ENCODE measurements at regions not wholly inside any gene's neighbourhood (a gene's known extent, or its start where the extent isn't known, plus 50 kb on each side); places are given as distances from the start of the nearest gene placed in this dataset.

DNA sequence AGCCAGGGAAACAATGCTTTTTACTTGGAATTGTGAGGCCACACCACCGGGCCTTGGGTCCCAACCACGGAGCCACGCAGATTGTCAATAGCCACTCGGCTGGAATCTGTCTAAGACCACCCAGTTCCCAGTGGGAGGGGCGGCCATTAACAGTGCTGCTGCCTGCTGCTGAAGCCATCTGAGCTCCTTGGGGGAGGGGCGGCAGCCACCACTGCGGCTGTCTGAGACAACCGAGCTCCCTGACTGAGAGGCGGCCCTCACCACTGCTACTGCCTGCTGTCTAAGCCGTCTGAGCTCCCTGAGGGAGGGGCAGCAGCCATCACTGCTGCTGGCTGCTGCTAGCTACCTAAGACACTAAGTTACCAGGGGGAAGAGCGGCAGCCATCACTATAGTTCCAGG, 64.3 kb downstream of the DMRTA2 start:
- DNase-seq (ENCODE audit: low read depth in 6 of 9, low spot score in 9 of 9): no peak
- H3K4me1 ChIP-seq (ENCODE audit: control insufficient read depth in 2 of 2, insufficient read depth in 2 of 2, low read length in 2 of 2): no peaks in the 10 kb centered on the region
- H3K36me3 ChIP-seq (ENCODE audit: control insufficient read depth in 2 of 2, insufficient read depth in 2 of 2, low read length in 1 of 2): no peaks in the 10 kb centered on the region
- H3K27me3 ChIP-seq (ENCODE audit: control insufficient read depth in 2 of 2, insufficient read depth in 1 of 2, low read length in 1 of 2): no peaks in the 10 kb centered on the region
- no peak overlapping the region for H3K4me3 ChIP-seq (ENCODE audit: low read length in 2 of 2)
- no peak overlapping the region for H3K27ac ChIP-seq (ENCODE audit: low read depth in 1 of 2, low read length in 1 of 2)
- 92% methylated on average over 11 of the region's 11 CpGs for WGBS
- H3K9me3 ChIP-seq (ENCODE audit: control insufficient read depth in 2 of 2, insufficient read depth in 1 of 2, low read length in 1 of 2): no peaks in the 10 kb centered on the region

- H3K36me3 ChIP-seq (ENCODE audit: control insufficient read depth in 2 of 2, insufficient read depth in 2 of 2, low read length in 1 of 2): no peaks in the 10 kb centered on the region
- WGBS: 86% methylated on average over 6 of the region's 6 CpGs
- no peaks in the 10 kb centered on the region for H3K4me1 ChIP-seq (ENCODE audit: control insufficient read depth in 2 of 2, insufficient read depth in 2 of 2, low read length in 2 of 2)
- no peak overlapping the region for H3K4me3 ChIP-seq (ENCODE audit: low read length in 2 of 2)
- no peaks in the 10 kb centered on the region for H3K9me3 ChIP-seq (ENCODE audit: control insufficient read depth in 2 of 2, insufficient read depth in 1 of 2, low read length in 1 of 2)
- H3K27me3 ChIP-seq (ENCODE audit: control insufficient read depth in 2 of 2, insufficient read depth in 1 of 2, low read length in 1 of 2): no peaks in the 10 kb centered on the region
- no peak for DNase-seq (ENCODE audit: low read depth in 6 of 9, low spot score in 9 of 9)
- no peak overlapping the region for H3K27ac ChIP-seq (ENCODE audit: low read depth in 1 of 2, low read length in 1 of 2)
Measured at GRCh38 chr1:50357186-50357585, 66.1 kb downstream of the DMRTA2 start.

- no peak for DNase-seq (ENCODE audit: low read depth in 6 of 9, low spot score in 9 of 9)
- Histone ChIP-seq H3K36me3 (ENCODE audit: control insufficient read depth in 2 of 2, insufficient read depth in 2 of 2, low read length in 1 of 2) (no peaks in the 10 kb centered on the region), H3K27ac (ENCODE audit: low read depth in 1 of 2, low read length in 1 of 2) (no peak overlapping the region), H3K4me3 (ENCODE audit: low read length in 2 of 2) (no peak overlapping the region), H3K27me3 (ENCODE audit: control insufficient read depth in 2 of 2, insufficient read depth in 1 of 2, low read length in 1 of 2) (no peaks in the 10 kb centered on the region), H3K9me3 (ENCODE audit: control insufficient read depth in 2 of 2, insufficient read depth in 1 of 2, low read length in 1 of 2) (no peaks in the 10 kb centered on the region), H3K4me1 (ENCODE audit: control insufficient read depth in 2 of 2, insufficient read depth in 2 of 2, low read length in 2 of 2) (no peaks in the 10 kb centered on the region)
- 84% methylated on average over 4 of the region's 4 CpGs for WGBS
Measured at GRCh38 chr1:50354813-50355212, 68.4 kb downstream of the DMRTA2 start.

- no peaks in the 10 kb centered on the region for H3K27me3 ChIP-seq (ENCODE audit: control insufficient read depth in 2 of 2, insufficient read depth in 1 of 2, low read length in 1 of 2)
- H3K27ac ChIP-seq (ENCODE audit: low read depth in 1 of 2, low read length in 1 of 2): no peak overlapping the region
- no peak overlapping the region for H3K4me3 ChIP-seq (ENCODE audit: low read length in 2 of 2)
- no peaks in the 10 kb centered on the region for H3K4me1 ChIP-seq (ENCODE audit: control insufficient read depth in 2 of 2, insufficient read depth in 2 of 2, low read length in 2 of 2)
- no peaks in the 10 kb centered on the region for H3K36me3 ChIP-seq (ENCODE audit: control insufficient read depth in 2 of 2, insufficient read depth in 2 of 2, low read length in 1 of 2)
- DNase-seq (ENCODE audit: low read depth in 6 of 9, low spot score in 9 of 9): no peak
- H3K9me3 ChIP-seq (ENCODE audit: control insufficient read depth in 2 of 2, insufficient read depth in 1 of 2, low read length in 1 of 2): no peaks in the 10 kb centered on the region
- WGBS: 88% methylated on average over 2 of the region's 2 CpGs
Measured at GRCh38 chr1:50352428-50352827, 70.8 kb downstream of the DMRTA2 start.

- no peak for DNase-seq (ENCODE audit: low read depth in 6 of 9, low spot score in 9 of 9)
- Histone ChIP-seq H3K36me3 (ENCODE audit: control insufficient read depth in 2 of 2, insufficient read depth in 2 of 2, low read length in 1 of 2) (no peaks in the 10 kb centered on the region), H3K9me3 (ENCODE audit: control insufficient read depth in 2 of 2, insufficient read depth in 1 of 2, low read length in 1 of 2) (no peaks in the 10 kb centered on the region), H3K27ac (ENCODE audit: low read depth in 1 of 2, low read length in 1 of 2) (no peak overlapping the region), H3K4me1 (ENCODE audit: control insufficient read depth in 2 of 2, insufficient read depth in 2 of 2, low read length in 2 of 2) (peaks cover 0 to 5% of the 10 kb centered on the region in 2 donors), H3K4me3 (ENCODE audit: low read length in 2 of 2) (no peak overlapping the region), H3K27me3 (ENCODE audit: control insufficient read depth in 2 of 2, insufficient read depth in 1 of 2, low read length in 1 of 2) (no peaks in the 10 kb centered on the region)
- WGBS: 92% methylated on average over 8 of the region's 8 CpGs
Measured at GRCh38 chr1:50350868-50351267, 72.4 kb downstream of the DMRTA2 start.

- no peak overlapping the region for H3K27ac ChIP-seq (ENCODE audit: low read depth in 1 of 2, low read length in 1 of 2)
- WGBS: 72% methylated on average over 5 of the region's 5 CpGs
Measured at GRCh38 chr1:50350421-50350820, 72.8 kb downstream of the DMRTA2 start.

GRCh38 chr1:50349242-50349565, 74.0 kb downstream of the DMRTA2 start:
- 72% methylated on average over 3 of the region's 3 CpGs for WGBS
- DNase-seq (ENCODE audit: low read depth in 6 of 9, low spot score in 9 of 9): no peak
- no peaks in the 10 kb centered on the region for H3K27me3 ChIP-seq (ENCODE audit: control insufficient read depth in 2 of 2, insufficient read depth in 1 of 2, low read length in 1 of 2)

More at GRCh38 chr1:50350421-50350820, 72.8 kb downstream of the DMRTA2 start:
- H3K36me3 ChIP-seq (ENCODE audit: control insufficient read depth in 2 of 2, insufficient read depth in 2 of 2, low read length in 1 of 2): no peaks in the 10 kb centered on the region
- H3K4me3 ChIP-seq (ENCODE audit: low read length in 2 of 2): no peak overlapping the region
- H3K9me3 ChIP-seq (ENCODE audit: control insufficient read depth in 2 of 2, insufficient read depth in 1 of 2, low read length in 1 of 2): no peaks in the 10 kb centered on the region
- DNase-seq (ENCODE audit: low read depth in 6 of 9, low spot score in 9 of 9): no peak
- no peaks in the 10 kb centered on the region for H3K27me3 ChIP-seq (ENCODE audit: control insufficient read depth in 2 of 2, insufficient read depth in 1 of 2, low read length in 1 of 2)
- peaks cover 0 to 5% of the 10 kb centered on the region in 2 donors for H3K4me1 ChIP-seq (ENCODE audit: control insufficient read depth in 2 of 2, insufficient read depth in 2 of 2, low read length in 2 of 2)

GRCh38 chr1:50348449-50349241, 74.6 kb downstream of the DMRTA2 start:
- H3K9me3 ChIP-seq (ENCODE audit: control insufficient read depth in 2 of 2, insufficient read depth in 1 of 2, low read length in 1 of 2): no peaks in the 10 kb centered on the region
- no peaks in the 10 kb centered on the region for H3K27me3 ChIP-seq (ENCODE audit: control insufficient read depth in 2 of 2, insufficient read depth in 1 of 2, low read length in 1 of 2)
- no peak overlapping the region for H3K27ac ChIP-seq (ENCODE audit: low read depth in 1 of 2, low read length in 1 of 2)
- WGBS: 41% methylated on average over 5 of the region's 5 CpGs
- H3K4me1 ChIP-seq (ENCODE audit: control insufficient read depth in 2 of 2, insufficient read depth in 2 of 2, low read length in 2 of 2): peaks cover 0 to 5% of the 10 kb centered on the region in 2 donors
- H3K4me3 ChIP-seq (ENCODE audit: low read length in 2 of 2): no peak overlapping the region
- peak in 8 of 9 donors; percentile 32 to 77 (median 48) for DNase-seq (ENCODE audit: low read depth in 6 of 9, low spot score in 9 of 9)
- H3K36me3 ChIP-seq (ENCODE audit: control insufficient read depth in 2 of 2, insufficient read depth in 2 of 2, low read length in 1 of 2): no peaks in the 10 kb centered on the region

More at GRCh38 chr1:50349242-50349565, 74.0 kb downstream of the DMRTA2 start:
- H3K36me3 ChIP-seq (ENCODE audit: control insufficient read depth in 2 of 2, insufficient read depth in 2 of 2, low read length in 1 of 2): no peaks in the 10 kb centered on the region
- peaks cover 0 to 5% of the 10 kb centered on the region in 2 donors for H3K4me1 ChIP-seq (ENCODE audit: control insufficient read depth in 2 of 2, insufficient read depth in 2 of 2, low read length in 2 of 2)
- H3K9me3 ChIP-seq (ENCODE audit: control insufficient read depth in 2 of 2, insufficient read depth in 1 of 2, low read length in 1 of 2): no peaks in the 10 kb centered on the region
- no peak overlapping the region for H3K4me3 ChIP-seq (ENCODE audit: low read length in 2 of 2)
- no peak overlapping the region for H3K27ac ChIP-seq (ENCODE audit: low read depth in 1 of 2, low read length in 1 of 2)

DNA sequence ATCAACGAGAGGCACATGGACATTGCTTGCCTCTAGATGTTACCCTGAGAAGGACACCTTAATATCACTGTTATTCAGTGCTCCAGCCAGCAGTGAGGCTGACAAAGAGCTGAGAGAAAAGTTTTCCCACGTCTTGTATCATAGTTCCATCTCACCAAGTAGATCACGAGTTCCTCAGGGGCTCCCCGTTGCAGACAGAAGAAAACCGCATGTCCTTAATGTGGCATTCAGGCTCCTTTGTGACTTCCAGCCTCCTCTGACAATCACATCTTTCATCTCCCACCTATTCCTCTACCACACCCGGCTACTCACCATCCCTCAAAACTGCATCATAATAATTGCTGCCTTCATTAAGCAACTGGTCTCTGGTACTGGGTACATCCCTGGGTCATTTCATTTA, 75.3 kb downstream of the DMRTA2 start:
- H3K4me1 ChIP-seq (ENCODE audit: control insufficient read depth in 2 of 2, insufficient read depth in 2 of 2, low read length in 2 of 2): peaks cover 0 to 5% of the 10 kb centered on the region in 2 donors
- H3K27ac ChIP-seq (ENCODE audit: low read depth in 1 of 2, low read length in 1 of 2): no peak overlapping the region
- no peak overlapping the region for H3K4me3 ChIP-seq (ENCODE audit: low read length in 2 of 2)
- no peaks in the 10 kb centered on the region for H3K9me3 ChIP-seq (ENCODE audit: control insufficient read depth in 2 of 2, insufficient read depth in 1 of 2, low read length in 1 of 2)
- no peaks in the 10 kb centered on the region for H3K36me3 ChIP-seq (ENCODE audit: control insufficient read depth in 2 of 2, insufficient read depth in 2 of 2, low read length in 1 of 2)
- no peaks in the 10 kb centered on the region for H3K27me3 ChIP-seq (ENCODE audit: control insufficient read depth in 2 of 2, insufficient read depth in 1 of 2, low read length in 1 of 2)
- no peak for DNase-seq (ENCODE audit: low read depth in 6 of 9, low spot score in 9 of 9)
- 81% methylated on average over 6 of the region's 6 CpGs for WGBS
